H1 (cell line): ENCODE measurements at regions not wholly inside any gene's neighbourhood (a gene's known extent, or its start where the extent isn't known, plus 50 kb on each side); places are given as distances from the start of the nearest gene placed in this dataset.

ENCODE experiments used
- CTCF ChIA-PET: fragments of 300-600 bp; sonication (Branson Sonifier 250); formaldehyde crosslinking; loops from one replicate; lab custom pipeline; 2021; ENCODE audit not compliant: partially characterized antibody; lab: Charles Lee
- POLR2A ChIA-PET: fragments of 300-600 bp; sonication (Branson Sonifier 250); formaldehyde crosslinking; loops from one replicate; lab custom pipeline; 2021; ENCODE audit warnings: inconsistent platforms; ENCODE audit not compliant: partially characterized antibody; lab: Charles Lee
- DNase-seq, 2 experiments: peaks; one replicate each; pipeline versions ENCODE4 v3.0.0 to v3.0.0-alpha.2; 2010 to 2022; ENCODE audit warnings: low spot score in 2 of 2, low read depth in 1 of 2, mixed read lengths in 1 of 2
- FAIRE-seq: peaks from 2 replicates; lab custom pipeline; 2011; peaks lifted over from hg19 to GRCh38; lab: Jason Lieb, UNC
- H2AFZ ChIP-seq: 2 replicates; pipeline ENCODE4 v1.8.1; 2012; ENCODE audit warnings: low read length, inconsistent platforms
- H2AK5ac ChIP-seq: 2 replicates; pipeline ENCODE4 v1.6.1; 2013; ENCODE audit warnings: low read depth, low read length
- H2BK120ac ChIP-seq: replicated peaks from 2 replicates; pipeline ENCODE3; 2013; ENCODE audit warnings: low read depth, low read length, inconsistent platforms
- H2BK12ac ChIP-seq: 2 replicates; pipeline ENCODE4 v1.6.1; 2013; ENCODE audit warnings: low read depth, low read length
- H2BK15ac ChIP-seq: 2 replicates; pipeline ENCODE4 v1.6.1; 2013; ENCODE audit warnings: low read length
- H2BK20ac ChIP-seq: 2 replicates; pipeline ENCODE4 v1.6.1; 2013; ENCODE audit warnings: low read length
- H2BK5ac ChIP-seq: 2 replicates; pipeline ENCODE4 v1.6.1; 2013; ENCODE audit warnings: low read depth, low read length
- H3K14ac ChIP-seq: 2 replicates; pipeline ENCODE4 v1.6.1; 2013; ENCODE audit warnings: inconsistent platforms; ENCODE audit not compliant: insufficient read length
- H3K18ac ChIP-seq: 2 replicates; pipeline ENCODE4 v1.6.1; 2013; ENCODE audit warnings: low read length; ENCODE audit errors: extremely low read depth
- H3K23ac ChIP-seq: 2 replicates; pipeline ENCODE4 v1.6.1; 2013; ENCODE audit warnings: inconsistent platforms; ENCODE audit not compliant: insufficient read length
- H3K23me2 ChIP-seq: 2 replicates; pipeline ENCODE4 v1.6.1; 2013; ENCODE audit warnings: low read depth, low read length
- H3K27ac ChIP-seq: 2 replicates; pipeline ENCODE4 v1.6.1; 2011; ENCODE audit warnings: low read depth, low read length, inconsistent platforms
- H3K27me3 ChIP-seq, 4 experiments: replicated peaks in 1 of 4; 1 replicate in 1 of 4; 2 replicates in 3 of 4; pipeline versions ENCODE4 v1.6.1 to v1.8.1; 2011 to 2013; ENCODE audit warnings: low read length in 3 of 4, mild to moderate bottlenecking in 3 of 4, inconsistent platforms in 2 of 4, mixed read lengths in 2 of 4, moderate library complexity in 1 of 4; ENCODE audit not compliant: control insufficient read depth in 3 of 4, insufficient read depth in 3 of 4; ENCODE audit errors: extremely low read depth in 1 of 4
- H3K36me3 ChIP-seq, 4 experiments: 2 replicates each; pipeline versions ENCODE4 v1.6.1 to v1.8.1; 2011 to 2013; ENCODE audit warnings: mild to moderate bottlenecking in 4 of 4, low read length in 3 of 4, moderate library complexity in 2 of 4, control low read depth in 1 of 4, inconsistent platforms in 1 of 4; ENCODE audit not compliant: insufficient read depth in 4 of 4, control insufficient read depth in 2 of 4
- H3K4ac ChIP-seq: replicated peaks from 2 replicates; pipeline ENCODE3; 2013; ENCODE audit warnings: low read length, low read depth, mixed read lengths, inconsistent platforms; ENCODE audit not compliant: insufficient read length
- H3K4me1 ChIP-seq, 4 experiments: replicated peaks in 1 of 4; 1 replicate in 1 of 4; 2 replicates in 3 of 4; pipeline versions ENCODE4 v1.6.1 to v1.8.1; 2011 to 2013; ENCODE audit warnings: low read length in 3 of 4, inconsistent platforms in 2 of 4, mixed read lengths in 1 of 4; ENCODE audit not compliant: insufficient read depth in 4 of 4, control insufficient read depth in 3 of 4
- H3K4me2 ChIP-seq, 2 experiments: 2 replicates each; pipeline versions ENCODE4 v1.6.1 to v1.8.1; 2011 to 2013; ENCODE audit warnings: low read depth in 2 of 2, low read length in 2 of 2, control low read depth in 1 of 2, inconsistent platforms in 1 of 2, mild to moderate bottlenecking in 1 of 2; ENCODE audit not compliant: insufficient read depth in 1 of 2
- H3K4me3 ChIP-seq, 4 experiments: fragments of 200-600, 300-600 bp in 1 of 4; sonication (generic), shearing (Covaris generic), sonication (Bioruptor Twin) in 1 of 4; 2 replicates each; pipeline versions ENCODE4 v1.5.1 to v1.8.1; 2011 to 2016; ENCODE audit warnings: low read length in 4 of 4, low read depth in 3 of 4, control low read depth in 2 of 4, inconsistent platforms in 2 of 4, mild to moderate bottlenecking in 2 of 4, mixed read lengths in 1 of 4, moderate library complexity in 1 of 4; ENCODE audit not compliant: insufficient read depth in 2 of 4; ENCODE audit errors: extremely low read depth in 1 of 4
- H3K56ac ChIP-seq: replicated peaks from 2 replicates; pipeline ENCODE3; 2013; ENCODE audit warnings: low read depth, mild to moderate bottlenecking, mixed read lengths, low read length, inconsistent platforms; ENCODE audit not compliant: insufficient read length
- H3K79me1 ChIP-seq: 2 replicates; pipeline ENCODE4 v1.6.1; 2013; ENCODE audit warnings: low read depth, low read length, control low read depth
- H3K79me2 ChIP-seq, 2 experiments: 2 replicates each; pipeline versions ENCODE4 v1.6.1 to v1.8.1; 2012 to 2013; ENCODE audit warnings: low read length in 2 of 2, mild to moderate bottlenecking in 2 of 2, inconsistent platforms in 1 of 2; ENCODE audit not compliant: insufficient read depth in 2 of 2, control insufficient read depth in 1 of 2
- H3K9ac ChIP-seq, 4 experiments: replicated peaks in 1 of 4; 1 replicate in 1 of 4; 2 replicates in 3 of 4; pipeline versions ENCODE4 v1.6.1 to v1.8.1; 2011 to 2013; ENCODE audit warnings: low read depth in 3 of 4, low read length in 3 of 4, control low read depth in 2 of 4, mild to moderate bottlenecking in 2 of 4, moderate library complexity in 2 of 4, inconsistent platforms in 1 of 4; ENCODE audit errors: extremely low read depth in 1 of 4
- H3K9me3 ChIP-seq, 2 experiments: 2 replicates each; pipeline versions ENCODE4 v1.6.1 to v1.8.1; 2012 to 2013; ENCODE audit warnings: mild to moderate bottlenecking in 2 of 2, moderate library complexity in 2 of 2, control low read depth in 1 of 2, inconsistent platforms in 1 of 2, low read depth in 1 of 2, low read length in 1 of 2, mixed read lengths in 1 of 2; ENCODE audit not compliant: insufficient read depth in 2 of 2
- H4K20me1 ChIP-seq, 2 experiments: replicated peaks in 1 of 2; 2 replicates each; pipeline versions ENCODE3 to v1.8.1; 2011 to 2013; ENCODE audit warnings: inconsistent platforms in 2 of 2, low read length in 2 of 2, mild to moderate bottlenecking in 1 of 2; ENCODE audit not compliant: insufficient read depth in 2 of 2, control insufficient read depth in 1 of 2
- H4K5ac ChIP-seq: 2 replicates; pipeline ENCODE4 v1.6.1; 2013; ENCODE audit warnings: low read length, low read depth, mixed read lengths, inconsistent platforms; ENCODE audit not compliant: insufficient read length
- H4K8ac ChIP-seq: 2 replicates; pipeline ENCODE4 v1.8.0; 2013; ENCODE audit warnings: mild to moderate bottlenecking, moderate library complexity, low read length, inconsistent platforms; ENCODE audit not compliant: insufficient read depth; ENCODE audit errors: extremely low read depth
- H4K91ac ChIP-seq: replicated peaks from 2 replicates; pipeline ENCODE3; 2013; ENCODE audit warnings: low read length, mixed read lengths, inconsistent platforms; ENCODE audit not compliant: insufficient read length
- CBX8 ChIP-seq: fragments of 300-800, 300-1000 bp; sonication (generic); IDR thresholded peaks from 2 replicates; pipeline ENCODE4 v1.7.1; 2016; ENCODE audit warnings: low read depth, low read length, borderline replicate concordance
- EGR1 ChIP-seq: IDR thresholded peaks from 2 replicates; pipeline ENCODE4 v1.6.1; 2011; ENCODE audit warnings: low read depth, low read length, borderline replicate concordance
- EZH2 ChIP-seq: fragments of 200-600 bp; sonication (generic); IDR thresholded peaks from 2 replicates; pipeline ENCODE4 v1.7.1; 2012; ENCODE audit warnings: low read depth, mild to moderate bottlenecking, moderate library complexity, low read length, inconsistent platforms; ENCODE audit not compliant: severe bottlenecking
- JUND ChIP-seq: IDR thresholded peaks from 2 replicates; pipeline ENCODE4 v1.6.1; 2011; ENCODE audit warnings: mild to moderate bottlenecking, improper control_type of control experiment, low read length
- KDM5A ChIP-seq: fragments of 200-600 bp; IDR thresholded peaks from 2 replicates; pipeline ENCODE4 v1.7.1; 2012; ENCODE audit warnings: mild to moderate bottlenecking, low read length, inconsistent platforms, mixed read lengths
- POLR2AphosphoS5 ChIP-seq: IDR thresholded peaks from 2 replicates; pipeline ENCODE4 v1.6.1; 2011; ENCODE audit warnings: low read depth, low read length
- RNF2 ChIP-seq: fragments of 200-900, 300-1000 bp; sonication (generic); IDR thresholded peaks from 2 replicates; pipeline ENCODE4 v1.7.1; 2016; ENCODE audit warnings: borderline replicate concordance, low read depth, mild to moderate bottlenecking, antibody characterized with exemption, low read length; ENCODE audit not compliant: poor library complexity, severe bottlenecking; ENCODE audit errors: missing control alignments
- SAP30 ChIP-seq: fragments of 300-600 bp; sonication (generic); IDR thresholded peaks from 2 replicates; pipeline ENCODE4 v1.7.1; 2012; ENCODE audit warnings: low read length, moderate library complexity, mild to moderate bottlenecking, inconsistent platforms; ENCODE audit not compliant: insufficient read depth, insufficient replicate concordance
- SIRT6 ChIP-seq: IDR thresholded peaks from one replicate; pipeline ENCODE4 v1.7.1; 2012; ENCODE audit warnings: low read length, inconsistent platforms
- SIX5 ChIP-seq: IDR thresholded peaks from 2 replicates; pipeline ENCODE4 v1.6.1; 2011; ENCODE audit warnings: mild to moderate bottlenecking, low read depth, low read length
- TCF12 ChIP-seq: IDR thresholded peaks from 2 replicates; pipeline ENCODE4 v1.6.1; 2011; ENCODE audit warnings: low read depth, mild to moderate bottlenecking, low read length
- USF2 ChIP-seq: IDR thresholded peaks from 2 replicates; pipeline ENCODE4 v1.6.1; 2011; ENCODE audit warnings: low read length, improper control_type of control experiment
- WGBS, 2 experiments: shearing (Covaris generic) in 1 of 2; methylation state at CpG; one replicate each; pipeline versions ENCODE4 v1.1.6 to v1.1.7; 2013 to 2015; ENCODE audit warnings: low lambda C conversion rate in 2 of 2, mixed read lengths in 2 of 2, inconsistent platforms in 1 of 2, low coverage in 1 of 2, missing lambda C conversion rate in 1 of 2; ENCODE audit not compliant: insufficient replicate concordance in 2 of 2, insufficient coverage in 1 of 2, insufficient read length in 1 of 2; ENCODE audit errors: extremely low coverage in 1 of 2, missing lambda C conversion rate in 1 of 2; 5-methylcytosine and 5-hydroxymethylcytosine counted together

GRCh38 chr13:33744589-33745369, 73.2 kb upstream of the RFC3 start:
- POLR2A ChIA-PET = no interaction called here
- Histone ChIP-seq H3K79me1 (no peaks in the 10 kb centered on the region), H3K23me2 (no peaks in the 10 kb centered on the region), H3K4me2 (no peak overlapping the region), H4K8ac (no peak overlapping the region), H4K91ac (no peak overlapping the region), H2BK20ac (no peak overlapping the region), H3K4me3 (no peak overlapping the region), H3K14ac (no peak overlapping the region), H3K9me3 (no peaks in the 10 kb centered on the region), H3K4me1 (no peaks in the 10 kb centered on the region), H3K4ac (no peak overlapping the region), H3K56ac (no peak overlapping the region), H3K36me3 (no peaks in the 10 kb centered on the region), H2BK12ac (no peak overlapping the region), H3K27me3 (no peaks in the 10 kb centered on the region), H3K27ac (no peak overlapping the region), H3K18ac (no peak overlapping the region), H4K20me1 (no peaks in the 10 kb centered on the region), H2BK15ac (no peak overlapping the region), H2BK120ac (no peak overlapping the region), H2BK5ac (no peak overlapping the region), H2AK5ac (no peak overlapping the region), H3K79me2 (no peaks in the 10 kb centered on the region), H3K9ac (no peak overlapping the region), H2AFZ (no peak overlapping the region), H3K23ac (no peak overlapping the region), H4K5ac (no peak overlapping the region)
- CTCF ChIA-PET = interaction anchor here (0.6 kb wide), 1 partner anchor 38 kb away, joined by 3 read pairs; no protein-coding TSS in a partner anchor
- no peak for FAIRE-seq
- WGBS, 2 experiments = 94% methylated on average over 3 of the region's 3 CpGs; no CpG with 5 or more reads in 1 of the 2 experiments
- no peak for DNase-seq
- no peak for TF ChIP-seq SIX5
- TF ChIP-seq RNF2 = no peak
- TF ChIP-seq EGR1 = no peak
- TF ChIP-seq JUND = no peak
- no peak for TF ChIP-seq SIRT6
- TF ChIP-seq SAP30 = no peak
- no peak for TF ChIP-seq POLR2AphosphoS5
- TF ChIP-seq KDM5A = no peak
- no peak for TF ChIP-seq TCF12
- no peak for TF ChIP-seq CBX8
- TF ChIP-seq USF2 = no peak
- no peak for TF ChIP-seq EZH2
